VCaP (cell line): ENCODE measurements at regions not wholly inside any gene's neighbourhood (a gene's known extent, or its start where the extent isn't known, plus 50 kb on each side); places are given as distances from the start of the nearest gene placed in this dataset.

ENCODE experiments used
- H3K27ac ChIP-seq: fragments of 450-650 bp; 2 replicates; pipeline ENCODE4 v1.5.1; 2017
- TF ChIP-seq, protein P1 (sequence below): fragments of 450-650 bp; conservative IDR thresholded peaks from 2 replicates; pipeline ENCODE4 v1.5.1; 2017; ENCODE audit warnings: mild to moderate bottlenecking, moderate library complexity

DNA sequence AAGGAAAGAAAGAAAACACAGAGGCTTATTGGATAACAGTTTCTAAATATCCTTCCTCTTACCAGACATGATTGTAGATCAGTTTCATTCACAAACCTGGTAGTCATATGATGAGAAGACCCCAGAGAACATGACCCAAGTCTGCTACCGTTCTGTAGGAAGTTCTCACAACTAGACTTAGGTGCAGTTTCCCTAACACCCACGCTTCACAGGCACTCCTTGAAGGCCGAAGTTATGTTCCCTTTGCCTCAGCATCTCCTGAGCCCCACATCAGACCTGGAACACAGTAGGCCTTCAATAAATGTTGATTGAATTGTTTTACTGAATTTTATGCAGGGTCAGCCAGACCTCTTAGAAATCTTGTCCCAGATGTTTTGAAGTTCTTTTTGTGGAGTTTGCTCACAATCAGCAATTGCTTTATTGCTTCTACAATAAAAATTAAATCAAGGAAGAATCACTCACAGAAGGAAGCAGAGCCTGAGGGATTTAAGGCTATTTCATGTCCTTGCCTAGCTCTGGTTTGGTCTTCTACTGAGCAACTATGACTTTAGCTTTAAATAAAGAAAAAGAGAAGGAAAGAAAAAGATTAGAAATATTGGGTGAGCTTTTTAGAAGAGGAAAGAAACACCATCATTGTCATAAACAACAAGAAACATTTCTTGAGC is 138.6 kb upstream of the MDM1 start:
- TF ChIP-seq, protein P1, sequence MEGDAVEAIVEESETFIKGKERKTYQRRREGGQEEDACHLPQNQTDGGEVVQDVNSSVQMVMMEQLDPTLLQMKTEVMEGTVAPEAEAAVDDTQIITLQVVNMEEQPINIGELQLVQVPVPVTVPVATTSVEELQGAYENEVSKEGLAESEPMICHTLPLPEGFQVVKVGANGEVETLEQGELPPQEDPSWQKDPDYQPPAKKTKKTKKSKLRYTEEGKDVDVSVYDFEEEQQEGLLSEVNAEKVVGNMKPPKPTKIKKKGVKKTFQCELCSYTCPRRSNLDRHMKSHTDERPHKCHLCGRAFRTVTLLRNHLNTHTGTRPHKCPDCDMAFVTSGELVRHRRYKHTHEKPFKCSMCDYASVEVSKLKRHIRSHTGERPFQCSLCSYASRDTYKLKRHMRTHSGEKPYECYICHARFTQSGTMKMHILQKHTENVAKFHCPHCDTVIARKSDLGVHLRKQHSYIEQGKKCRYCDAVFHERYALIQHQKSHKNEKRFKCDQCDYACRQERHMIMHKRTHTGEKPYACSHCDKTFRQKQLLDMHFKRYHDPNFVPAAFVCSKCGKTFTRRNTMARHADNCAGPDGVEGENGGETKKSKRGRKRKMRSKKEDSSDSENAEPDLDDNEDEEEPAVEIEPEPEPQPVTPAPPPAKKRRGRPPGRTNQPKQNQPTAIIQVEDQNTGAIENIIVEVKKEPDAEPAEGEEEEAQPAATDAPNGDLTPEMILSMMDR = no peak

DNA sequence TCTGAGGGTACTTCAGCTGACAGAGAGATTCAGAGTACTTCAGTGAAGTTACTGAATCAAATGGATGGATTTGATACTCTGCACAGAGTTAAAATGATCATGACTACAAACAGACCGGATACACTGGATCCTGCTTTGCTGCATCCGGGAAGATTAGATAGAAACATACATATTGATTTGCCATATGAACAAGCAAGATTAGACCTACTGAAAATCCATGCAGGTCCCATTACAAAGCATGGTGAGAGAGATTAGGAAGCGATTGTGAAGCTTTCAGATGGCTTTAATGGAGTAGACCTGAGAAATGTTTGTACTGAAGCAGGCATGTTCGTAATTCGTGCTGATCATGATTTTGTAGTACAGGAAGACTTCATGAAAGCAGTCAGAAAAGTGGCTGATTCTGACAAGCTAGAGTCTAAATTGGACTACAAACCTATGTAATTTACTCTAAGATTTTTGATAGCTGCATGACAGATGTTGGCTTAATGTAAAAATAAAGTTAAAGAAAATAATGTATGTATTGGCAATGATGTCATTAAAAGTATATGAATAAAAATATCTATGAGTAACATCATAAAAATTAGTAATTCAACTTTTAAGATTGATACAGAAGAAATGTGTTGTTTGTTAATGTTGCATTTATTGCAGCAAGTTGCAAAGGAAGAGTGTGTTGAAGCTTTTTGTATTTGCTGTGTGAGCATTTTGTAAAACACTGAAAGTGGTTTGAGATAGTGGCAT is 136.1 kb upstream of the RAP1B start:
- TF ChIP-seq, protein P1 = no peak
- H3K27ac ChIP-seq = no peak overlapping the region

More for the DNA sequence above, 138.6 kb upstream of the MDM1 start:
- H3K27ac ChIP-seq = no peak overlapping the region

DNA sequence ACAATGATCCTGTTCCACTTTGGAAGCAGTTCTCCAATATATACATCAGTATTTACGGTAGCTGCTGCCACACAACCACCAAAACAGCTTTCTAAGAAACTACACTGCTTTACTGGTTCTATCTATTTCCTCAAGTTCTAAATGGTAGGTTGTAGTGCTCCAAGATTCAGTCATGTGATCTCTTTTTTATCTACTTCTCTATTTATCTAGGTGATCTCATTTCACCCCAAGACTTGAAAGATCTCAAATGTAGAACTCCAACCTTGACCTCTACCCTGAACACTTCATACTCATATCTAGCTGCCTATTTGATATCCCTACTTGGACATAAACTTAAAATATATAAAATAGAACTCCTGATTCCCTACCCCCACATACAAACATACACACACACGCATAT is 133.9 kb upstream of the RAP1B start:
- no peak overlapping the region for H3K27ac ChIP-seq
- TF ChIP-seq, protein P1 = no peak

DNA sequence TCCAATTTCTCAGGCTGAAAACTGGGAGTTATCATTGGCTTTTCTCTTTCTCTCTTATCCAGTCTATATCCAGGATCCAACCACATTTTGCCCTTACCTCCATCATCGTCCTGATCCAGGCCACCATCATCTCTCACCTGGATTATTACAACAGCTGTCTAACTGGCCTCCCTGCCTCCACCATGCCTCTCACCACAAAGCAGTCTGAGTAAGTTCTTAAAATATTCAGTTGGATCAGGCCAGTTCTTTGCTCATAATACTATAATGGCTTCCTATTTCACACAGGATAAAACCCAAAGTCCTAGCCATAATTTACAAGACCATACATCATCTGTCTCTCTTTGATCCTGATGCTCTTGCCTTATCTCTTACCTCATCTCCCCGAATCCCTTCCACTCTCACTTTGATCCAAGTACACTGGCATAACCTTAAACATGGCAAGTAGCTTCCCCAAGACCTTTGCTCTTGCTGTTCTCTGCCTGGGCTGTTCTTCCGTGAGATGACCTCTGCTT is 133.4 kb upstream of the RAP1B start:
- no peak overlapping the region for H3K27ac ChIP-seq

DNA sequence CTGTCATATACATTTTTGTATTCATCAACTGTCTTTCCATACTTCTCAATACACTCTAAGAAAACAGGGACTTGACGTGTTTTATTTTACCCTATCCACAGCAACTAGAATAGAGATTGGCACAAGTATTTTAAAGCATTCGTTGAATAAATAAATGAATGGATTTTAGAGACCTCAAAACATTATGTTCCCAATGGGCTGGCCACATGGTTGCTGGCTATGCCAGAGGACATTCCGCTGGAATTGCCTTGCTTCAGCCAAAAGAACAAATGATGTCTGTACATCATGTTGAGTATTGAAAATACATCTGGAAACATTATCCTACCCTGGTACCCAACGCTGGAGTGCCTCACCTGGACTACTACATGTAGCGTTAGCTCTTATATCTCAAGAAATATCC is 132.8 kb upstream of the RAP1B start:
- TF ChIP-seq, protein P1 = no peak
- H3K27ac ChIP-seq = no peak overlapping the region

More for the DNA sequence above, 133.4 kb upstream of the RAP1B start:
- TF ChIP-seq, protein P1 = no peak

DNA sequence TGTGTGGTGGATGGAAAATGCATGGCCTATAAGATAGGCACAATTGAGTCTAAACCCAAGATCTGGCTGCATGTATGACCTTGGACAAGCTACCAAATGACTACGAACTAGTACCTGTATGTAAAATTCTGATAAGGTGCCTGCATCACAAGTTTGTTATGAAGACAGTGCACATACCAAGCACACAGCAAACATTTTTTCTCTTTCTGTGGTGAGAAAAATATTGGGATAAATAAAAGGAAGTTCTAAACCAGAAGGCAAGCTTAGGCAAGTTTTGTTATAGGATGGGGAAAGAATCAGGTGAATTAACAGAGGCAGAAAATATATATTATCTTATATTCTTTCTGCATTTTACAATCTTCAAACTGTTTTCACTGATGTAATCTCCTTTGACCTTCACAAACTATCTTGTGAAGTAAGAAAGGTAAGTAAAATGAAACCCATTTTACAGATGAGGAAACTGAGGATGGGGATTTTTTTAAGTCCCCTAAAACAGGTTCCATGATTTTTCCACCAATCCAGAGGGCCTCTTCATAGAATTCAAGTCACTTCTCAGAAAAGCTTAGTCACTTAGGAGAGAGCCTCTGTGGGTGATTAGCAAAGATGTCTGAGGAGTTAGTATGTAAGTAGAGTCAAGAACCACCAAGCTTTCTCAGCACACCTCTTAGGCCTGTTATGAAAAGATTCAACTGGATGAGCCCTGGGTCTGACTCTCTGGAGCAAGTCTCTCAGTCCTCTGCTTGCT is 132.0 kb upstream of the RAP1B start:
- TF ChIP-seq, protein P1 = no peak
- no peak overlapping the region for H3K27ac ChIP-seq
